HG03066 (cell line): ENCODE measurements at regions not wholly inside any gene's neighbourhood (a gene's known extent, or its start where the extent isn't known, plus 50 kb on each side); places are given as distances from the start of the nearest gene placed in this dataset.

Experiments
- ATAC-seq: cut with Tn5 transposase; IDR thresholded peaks from one replicate; pipeline ENCODE4 v1.9.1; 2021; ENCODE audit warnings: low read depth; ENCODE audit not compliant: unreplicated experiment

- no peak for ATAC-seq
Observed at GRCh38 chr3:31043184-31043819, 148.8 kb upstream of the GADL1 start.

GRCh38 chr3:31047673-31048072 lies 153.2 kb upstream of the GADL1 start:
- no peak for ATAC-seq

- no peak for ATAC-seq
Observed at GRCh38 chr3:31048143-31048542, 153.7 kb upstream of the GADL1 start.

- no peak for ATAC-seq
Observed at GRCh38 chr3:31050296-31050695, 155.8 kb upstream of the GADL1 start.

- ATAC-seq = no peak
Observed at GRCh38 chr3:31051226-31051625, 156.8 kb upstream of the GADL1 start.

- ATAC-seq = no peak
Observed at GRCh38 chr3:31053299-31053698, 158.8 kb upstream of the GADL1 start.

- ATAC-seq = no peak
Observed at GRCh38 chr3:31054032-31054431, 159.6 kb upstream of the GADL1 start.

GRCh38 chr3:31055757-31056156 lies 161.3 kb upstream of the GADL1 start:
- ATAC-seq = no peak

- ATAC-seq = no peak
Observed at GRCh38 chr3:31057891-31058290, 163.4 kb upstream of the GADL1 start.

GRCh38 chr3:31064021-31064420 lies 169.6 kb upstream of the GADL1 start:
- no peak for ATAC-seq

- ATAC-seq = no peak
Observed at GRCh38 chr3:31065765-31066164, 171.3 kb upstream of the GADL1 start.

- ATAC-seq = no peak
Observed at GRCh38 chr3:31067004-31067403, 172.5 kb upstream of the GADL1 start.

GRCh38 chr3:31075471-31075870 lies 181.0 kb upstream of the GADL1 start:
- ATAC-seq = no peak

- ATAC-seq = no peak
Observed at GRCh38 chr3:31075876-31076275, 181.4 kb upstream of the GADL1 start.

GRCh38 chr3:31077021-31077601 lies 182.7 kb upstream of the GADL1 start:
- ATAC-seq = no peak

GRCh38 chr3:31077826-31078225 lies 183.4 kb upstream of the GADL1 start:
- ATAC-seq = no peak

GRCh38 chr3:31079689-31080088 lies 185.2 kb upstream of the GADL1 start:
- no peak for ATAC-seq

GRCh38 chr3:31081018-31081662 lies 186.7 kb upstream of the GADL1 start:
- no peak for ATAC-seq

GRCh38 chr3:31086148-31086547 lies 191.7 kb upstream of the GADL1 start:
- no peak for ATAC-seq

- no peak for ATAC-seq
Observed at GRCh38 chr3:31086698-31087097, 192.2 kb upstream of the GADL1 start.

GRCh38 chr3:31091748-31092147 lies 197.3 kb upstream of the GADL1 start:
- ATAC-seq = no peak
